Stimulated activated CD4-positive, alpha-beta T cell treated with anti-CD3 and anti-CD28 coated beads, Interleukin-1b, Interleukin-23, amount 100 ng/mL, for 48 hours (primary cell): ENCODE measurements at regions not wholly inside any gene's neighbourhood (a gene's known extent, or its start where the extent isn't known, plus 50 kb on each side); places are given as distances from the start of the nearest gene placed in this dataset.

Experiments used
- DNase-seq: peaks from one replicate; pipeline ENCODE4 v3.0.0-alpha.2; 2020

DNA sequence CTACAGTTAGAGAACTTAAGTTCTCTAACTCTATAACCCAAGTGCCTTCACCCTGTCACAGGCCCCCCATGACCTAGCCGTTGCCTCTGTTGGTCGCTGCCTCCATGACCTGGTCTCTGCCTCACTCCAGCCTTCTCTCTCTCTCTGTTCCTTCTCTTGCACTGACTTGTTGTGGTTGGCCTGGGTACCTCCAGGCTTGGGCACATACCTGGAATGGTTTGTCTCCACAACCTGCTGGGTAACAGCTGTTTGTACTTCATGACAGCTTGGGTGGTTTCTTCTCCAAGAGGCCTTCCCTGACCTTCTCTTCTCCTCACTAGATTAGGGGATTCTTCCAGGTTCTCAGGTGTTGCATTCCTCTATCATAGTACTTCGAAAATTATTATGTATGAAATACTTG is 371.6 kb upstream of the USP24 start:
- DNase-seq, result no peak

DNA sequence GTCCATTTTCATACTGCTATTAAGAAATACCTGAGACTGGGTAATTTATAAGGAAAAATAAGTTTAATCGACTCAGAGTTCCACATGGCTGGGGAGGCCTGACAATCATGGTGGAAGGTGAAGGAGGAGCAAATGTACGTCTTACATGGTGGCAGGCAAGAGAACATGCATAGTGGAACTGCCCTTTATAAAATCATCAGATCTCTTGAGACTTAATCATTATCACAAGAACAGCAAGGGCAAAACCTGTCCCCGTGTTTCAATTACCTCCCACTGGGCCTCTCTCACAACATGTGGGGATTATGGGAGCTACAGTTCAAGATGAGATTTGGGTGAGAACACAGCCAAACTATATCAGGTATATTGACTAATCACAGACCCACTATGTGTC is 370.2 kb upstream of the USP24 start:
- no peak for DNase-seq

DNA sequence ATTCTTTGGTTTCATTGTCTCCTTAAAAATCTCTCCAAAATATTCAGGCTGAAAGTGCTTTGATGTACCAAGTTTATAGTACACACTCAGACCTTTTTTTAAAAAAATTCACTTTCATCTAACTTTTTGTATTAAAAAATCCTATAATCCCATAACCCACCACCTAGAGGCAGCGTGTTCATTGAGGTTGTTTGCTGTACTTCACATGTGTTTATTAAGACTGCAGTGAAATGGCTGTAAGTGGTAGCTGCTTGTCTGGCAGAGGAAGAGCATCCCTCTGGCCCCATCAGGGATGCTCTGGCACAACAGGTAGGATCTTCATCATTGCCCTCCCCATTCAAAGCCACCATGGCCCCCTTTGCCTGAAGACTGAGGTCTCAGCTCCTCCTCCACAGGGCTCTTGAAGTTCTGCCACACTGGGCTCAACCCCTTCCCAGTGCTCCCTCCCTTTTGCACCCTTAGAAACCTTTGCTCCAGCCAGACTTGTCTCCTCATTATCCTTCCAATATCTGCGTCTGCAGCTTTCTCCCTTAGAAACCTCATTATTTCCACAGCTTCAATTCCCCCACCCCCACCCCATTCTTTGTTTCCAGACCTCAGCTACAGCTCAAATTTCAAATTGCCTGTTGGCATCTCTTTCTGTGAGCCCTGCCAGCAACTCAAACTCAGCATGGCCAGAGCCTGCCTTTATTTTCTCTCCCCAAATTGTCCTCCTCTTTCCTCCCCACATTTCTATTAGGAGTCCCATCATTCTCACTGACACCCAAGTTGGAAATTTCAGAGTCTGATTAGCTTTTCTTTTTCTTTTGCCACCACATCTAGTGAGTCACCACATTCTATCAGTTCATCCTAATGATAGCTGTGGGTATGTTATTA is 369.6 kb upstream of the USP24 start:
- DNase-seq, result no peak

DNA sequence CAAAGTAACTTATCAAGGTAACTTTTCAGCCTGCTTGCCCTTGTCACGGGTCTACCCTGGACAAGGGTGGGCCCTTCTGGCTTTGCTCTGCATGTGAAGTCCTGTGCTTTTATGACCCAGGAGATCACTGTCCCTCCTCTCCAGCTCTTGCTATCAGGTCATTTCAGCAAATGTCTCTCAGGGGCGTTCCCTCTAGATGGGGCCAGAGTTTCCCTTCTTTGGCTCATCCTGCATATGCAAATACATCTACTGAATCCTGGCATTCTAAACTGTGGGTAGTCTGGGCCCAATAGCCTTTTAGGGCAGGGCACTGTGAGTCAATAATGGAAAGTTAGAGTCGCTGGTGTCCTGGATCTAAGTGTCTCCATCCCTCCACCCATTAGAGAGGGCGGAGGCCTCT is 366.9 kb upstream of the USP24 start:
- no peak for DNase-seq

DNA sequence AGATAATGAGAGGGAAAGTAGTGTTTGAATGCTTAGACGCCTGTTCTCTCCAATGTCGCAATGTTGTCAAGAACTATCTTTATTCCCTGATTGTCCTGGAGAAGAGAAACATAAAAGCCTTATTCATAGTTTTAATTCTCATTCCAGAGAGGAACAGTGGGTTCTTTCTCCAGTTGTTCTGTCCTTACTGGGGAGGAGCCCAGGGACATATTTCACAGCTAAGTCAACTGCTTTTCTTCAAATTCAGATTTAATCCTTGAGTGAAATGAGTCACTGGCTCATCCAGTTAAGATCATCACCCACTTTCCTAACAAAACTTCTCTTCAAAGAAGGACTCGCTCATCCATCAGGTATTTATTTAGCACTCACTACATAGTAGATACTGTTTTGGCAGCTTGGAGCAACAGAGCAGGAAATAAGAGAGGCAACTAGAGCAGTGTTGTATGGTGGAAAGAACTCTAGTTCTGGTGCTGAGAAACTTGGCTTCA is 365.7 kb upstream of the USP24 start:
- DNase-seq, result no peak

DNA sequence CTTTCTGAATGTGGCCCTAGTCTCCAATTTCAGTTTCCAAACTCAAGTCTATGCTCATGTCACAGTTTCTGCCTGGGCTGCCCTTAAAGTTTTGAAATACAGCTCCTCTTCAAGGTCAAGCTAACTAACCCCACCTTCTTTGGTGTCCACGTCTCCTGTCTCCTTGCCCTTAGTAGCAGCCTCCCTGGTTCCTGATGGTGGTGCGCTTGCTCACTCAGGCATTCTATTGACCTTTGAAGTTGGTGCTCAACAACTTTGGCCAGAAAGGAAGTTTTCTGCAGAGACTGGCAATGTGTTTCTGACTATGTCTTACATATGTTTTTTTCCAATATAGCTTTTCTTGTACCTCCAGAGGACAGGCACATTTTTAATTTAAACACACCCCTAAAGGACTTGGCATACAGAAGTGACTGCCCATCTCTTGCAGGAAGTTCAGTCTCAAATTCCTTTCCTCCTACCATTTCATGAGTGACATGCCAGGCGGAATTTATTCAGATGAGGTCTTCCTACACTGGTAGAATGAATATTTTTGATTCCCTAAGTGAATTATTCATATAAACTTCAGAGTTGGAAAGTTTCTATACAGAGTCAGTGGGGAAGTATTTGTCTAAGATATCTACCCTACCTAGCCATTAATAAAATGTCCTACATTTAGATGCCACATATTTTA is 364.3 kb upstream of the USP24 start:
- DNase-seq, result no peak

DNA sequence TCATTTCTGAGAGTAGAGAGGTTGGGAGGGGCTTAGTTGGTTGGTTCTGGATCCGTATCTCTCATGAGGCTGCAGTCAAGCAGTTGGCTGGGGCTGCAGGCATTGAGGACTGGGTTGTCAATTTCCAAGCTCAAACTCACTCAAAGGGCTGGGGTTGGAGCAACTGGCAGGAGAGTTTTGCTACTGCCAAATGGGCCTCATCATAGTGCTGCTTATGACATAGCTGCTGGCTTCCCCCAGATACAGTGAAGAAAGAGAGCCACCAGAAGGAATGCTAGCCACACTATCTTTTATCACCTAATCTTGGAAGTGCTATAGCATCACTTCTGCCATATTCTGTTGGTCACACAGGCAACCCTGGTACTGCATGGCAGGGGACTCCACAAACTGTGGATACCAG is 363.5 kb upstream of the USP24 start:
- DNase-seq, result no peak

DNA sequence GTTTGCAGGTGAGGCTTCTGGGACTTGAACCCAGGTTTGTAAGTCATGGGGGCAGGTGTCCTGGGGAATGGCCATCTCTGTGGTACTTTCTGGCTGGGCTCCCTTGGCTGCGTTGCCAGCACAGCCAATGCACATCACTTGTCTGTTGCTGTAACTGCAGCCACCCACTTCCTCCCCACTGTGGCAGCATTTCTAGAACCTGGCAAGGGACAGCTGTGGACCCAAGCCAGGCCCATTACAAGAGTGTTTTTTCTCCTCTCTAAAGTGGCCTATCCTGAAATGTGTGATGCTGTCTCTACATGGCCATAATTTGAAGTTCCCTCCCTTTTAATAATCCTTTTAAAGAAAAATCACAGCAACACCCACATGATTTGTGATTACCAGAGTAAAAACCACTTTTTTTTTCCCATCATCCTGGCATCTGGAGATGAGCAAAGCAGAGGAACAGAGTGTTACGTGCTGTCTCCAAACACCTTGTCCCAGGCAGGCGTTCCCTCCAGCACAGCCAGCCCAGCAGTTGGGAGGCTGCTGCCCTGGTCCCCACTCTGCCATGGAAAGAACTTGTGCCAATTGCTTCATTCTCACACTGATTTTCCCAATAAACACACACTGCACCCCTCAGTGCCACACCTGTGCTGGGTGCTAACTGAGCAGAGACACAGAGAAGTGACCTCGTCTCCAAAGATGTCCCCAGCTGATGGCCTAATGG is 360.6 kb upstream of the USP24 start:
- DNase-seq, result no peak

DNA sequence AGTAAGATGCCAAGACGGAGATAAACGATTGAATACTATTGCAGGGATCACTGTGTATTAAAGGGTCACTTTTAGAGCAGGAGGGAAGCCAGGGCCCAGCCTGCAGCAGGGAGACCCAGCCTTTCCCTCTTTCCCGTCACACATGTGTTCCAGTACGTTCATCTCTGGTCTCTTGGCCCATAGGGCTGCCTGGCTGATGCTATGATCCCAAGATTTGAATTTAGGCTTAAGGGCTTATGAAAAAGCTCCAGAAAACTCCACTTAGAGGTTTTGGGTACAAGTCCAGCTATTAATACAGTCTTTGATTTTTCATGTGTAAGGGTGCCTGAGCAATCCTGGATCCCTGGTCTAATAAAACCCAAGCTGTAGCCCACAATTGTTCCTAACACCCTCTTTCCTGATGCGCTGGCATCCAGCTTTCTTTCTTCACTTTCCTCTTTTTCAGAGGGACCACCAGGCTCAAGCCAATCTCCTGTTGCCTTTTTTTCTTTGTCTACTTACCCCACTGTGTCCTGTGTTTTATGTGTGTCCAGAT is 359.6 kb upstream of the USP24 start:
- no peak for DNase-seq

DNA sequence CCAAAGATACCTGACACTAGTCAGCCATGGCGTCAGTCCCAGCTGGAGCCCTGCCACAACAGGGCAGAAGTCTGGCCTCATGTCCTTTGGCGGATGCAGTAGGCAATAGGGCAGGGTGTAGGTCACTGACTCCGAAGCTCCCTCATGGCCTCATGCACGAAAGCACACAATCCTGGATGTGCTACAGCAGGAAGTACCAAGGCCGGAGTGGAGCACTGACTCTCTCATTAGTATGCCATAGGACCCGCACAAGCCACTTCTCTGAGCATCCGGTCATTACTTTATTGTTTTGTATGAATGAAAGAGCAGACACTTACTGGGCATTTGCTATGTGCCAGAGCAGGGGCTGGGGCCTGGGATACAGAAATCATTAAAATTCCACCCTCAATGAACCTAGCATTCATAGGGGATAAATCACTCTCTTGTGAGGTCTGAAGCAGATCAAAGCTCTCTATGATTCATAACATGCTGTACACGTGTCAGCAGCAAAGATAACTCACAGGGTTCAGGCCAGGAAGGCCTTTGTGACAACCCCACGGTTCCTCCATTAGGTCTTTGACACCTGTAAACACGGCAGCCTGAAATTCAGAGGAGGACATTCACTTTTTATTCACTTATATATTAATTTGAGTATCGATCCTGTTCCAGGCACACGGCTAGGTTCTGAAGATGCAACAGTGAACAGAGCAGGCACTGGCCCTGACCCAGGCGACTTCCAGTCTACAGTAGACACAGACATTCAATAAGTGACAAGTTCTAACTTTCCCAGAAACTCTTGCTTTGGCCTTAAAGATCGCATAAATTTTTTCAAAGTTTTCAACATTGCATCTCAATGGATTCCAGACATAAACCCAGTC is 357.9 kb upstream of the USP24 start:
- DNase-seq, result no peak

DNA sequence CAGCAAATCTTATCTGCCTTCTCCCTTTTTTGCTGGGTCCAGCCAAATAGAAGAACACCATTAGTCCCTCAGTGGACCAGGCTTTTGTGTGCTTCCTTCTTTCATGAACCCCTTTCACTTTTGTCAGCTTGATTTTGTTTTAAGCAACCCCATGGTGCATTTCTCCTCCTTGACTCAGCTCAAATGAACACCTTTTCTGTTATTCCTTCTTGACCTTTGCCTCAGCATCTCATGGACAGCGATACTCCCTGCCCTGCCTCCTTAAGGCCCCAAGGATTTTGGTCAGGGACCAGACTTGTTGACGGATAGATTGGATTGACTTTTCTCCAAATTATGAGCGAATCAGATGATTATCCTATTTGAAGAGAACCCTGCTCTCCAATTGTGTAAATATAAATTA is 356.6 kb upstream of the USP24 start:
- DNase-seq, result no peak

DNA sequence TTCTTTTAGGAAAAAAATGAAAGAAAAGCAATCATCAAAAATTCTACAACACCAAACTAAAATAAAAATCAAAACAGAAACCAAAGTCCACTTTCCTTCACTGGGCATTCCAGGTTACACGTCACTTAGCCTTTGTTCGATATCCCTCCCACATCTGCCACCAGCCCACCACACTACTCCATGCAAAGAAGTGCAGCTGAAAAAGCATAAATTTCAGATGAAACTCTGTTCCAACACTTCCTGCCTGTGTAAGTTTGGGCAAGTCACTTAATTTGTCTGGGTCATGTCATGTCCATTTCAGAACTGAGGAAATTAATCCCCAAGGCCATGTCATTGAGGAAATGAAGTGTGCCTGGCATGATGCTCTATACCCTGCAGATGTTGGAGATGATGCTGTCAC is 354.3 kb upstream of the USP24 start:
- no peak for DNase-seq

DNA sequence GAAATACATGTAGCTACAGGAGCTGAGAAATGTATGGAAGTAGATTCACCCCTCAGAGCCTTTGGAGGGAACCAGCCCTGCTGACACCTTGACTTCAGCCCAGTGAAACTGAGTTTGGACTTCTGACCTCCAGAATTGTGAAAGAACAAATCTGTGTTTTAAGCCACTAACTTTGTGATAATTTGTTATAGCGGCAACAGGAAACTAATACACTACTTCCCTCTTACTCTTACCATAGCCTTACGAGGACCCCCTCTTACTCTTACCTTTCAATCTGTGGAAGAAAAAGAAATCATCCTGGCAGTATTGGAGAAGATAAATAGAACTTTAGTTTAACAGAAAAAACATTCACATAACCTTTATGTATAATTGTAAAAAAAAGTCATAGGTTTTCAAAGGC is 353.6 kb upstream of the USP24 start:
- DNase-seq, result no peak

DNA sequence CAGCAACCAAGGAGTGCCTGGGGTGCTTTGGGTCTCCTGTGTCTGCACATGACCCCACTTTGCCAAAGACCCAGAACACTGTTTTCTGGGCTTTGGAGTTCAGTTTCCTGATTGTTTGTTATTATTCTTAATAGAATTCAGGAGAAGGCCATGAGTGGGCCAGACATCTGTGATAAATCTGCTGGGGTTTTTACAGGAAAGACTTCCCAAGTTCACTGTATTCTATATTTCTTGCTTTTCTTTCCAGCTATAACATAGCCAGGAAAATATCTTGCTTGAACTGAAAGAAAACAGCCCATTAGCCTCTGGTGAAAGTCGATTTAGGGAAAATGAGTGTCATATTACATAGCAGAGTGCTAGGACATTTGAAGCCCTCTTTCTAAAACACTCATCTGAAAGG is 345.1 kb upstream of the USP24 start:
- no peak for DNase-seq

DNA sequence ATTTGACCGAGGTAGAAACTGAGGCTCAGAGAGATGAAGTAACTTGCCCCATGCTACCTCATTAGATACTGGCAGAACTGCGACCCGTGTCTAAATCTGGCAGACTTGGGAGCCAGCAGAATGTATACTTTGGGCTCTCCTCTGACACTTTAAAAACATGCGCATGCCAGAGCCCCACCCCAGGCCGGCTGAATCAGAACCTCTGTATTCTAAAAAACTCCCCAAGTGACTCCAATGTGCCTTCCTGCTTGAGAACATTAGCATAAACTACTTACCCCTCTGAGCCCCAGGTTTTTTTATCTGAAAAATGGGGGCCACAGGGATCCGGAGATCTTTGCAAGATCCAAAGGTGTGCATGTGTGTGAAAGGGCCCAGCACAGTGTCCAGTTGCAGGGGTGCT is 344.7 kb upstream of the USP24 start:
- DNase-seq, result no peak

DNA sequence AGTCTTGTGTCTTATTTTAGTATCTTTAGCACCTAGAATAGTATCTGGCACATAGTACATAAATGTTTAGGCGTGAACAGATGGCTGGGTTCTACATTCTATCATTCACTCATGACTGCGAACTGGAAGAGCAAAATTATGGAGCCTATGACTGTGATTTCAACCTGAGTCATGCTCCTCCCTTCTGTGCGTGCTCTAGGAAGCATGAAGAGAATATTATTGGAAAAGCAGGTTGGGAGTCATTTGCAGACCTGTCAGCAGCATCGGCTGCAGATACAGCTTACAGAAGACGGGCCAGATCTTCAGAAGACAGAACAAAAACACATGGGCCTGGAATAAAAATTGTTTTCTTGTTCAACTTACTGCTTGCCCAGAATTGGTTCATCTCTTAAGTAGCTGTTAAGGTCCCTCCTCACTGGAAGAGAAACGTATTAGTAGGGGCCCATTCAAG is 344.0 kb upstream of the USP24 start:
- no peak for DNase-seq

DNA sequence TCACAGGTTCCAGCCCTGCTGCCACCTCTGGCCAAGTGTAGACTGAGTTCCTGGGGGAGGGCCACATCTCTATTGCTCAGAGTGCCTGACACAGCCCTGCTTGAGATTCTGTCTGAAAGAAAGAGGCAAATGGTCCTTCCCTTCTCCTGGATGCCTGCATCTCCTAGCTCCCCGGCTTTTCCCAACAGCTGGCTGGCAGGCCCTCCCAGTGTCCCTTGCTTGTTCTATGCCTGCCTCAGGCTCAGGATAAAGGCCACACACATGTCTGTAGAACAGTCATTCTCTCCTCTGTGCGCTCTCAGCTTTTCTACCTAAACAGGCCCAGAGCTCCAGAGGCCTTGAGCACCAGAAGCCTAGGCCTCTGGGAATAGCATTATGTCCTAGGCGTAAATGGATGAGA is 343.4 kb upstream of the USP24 start:
- no peak for DNase-seq

DNA sequence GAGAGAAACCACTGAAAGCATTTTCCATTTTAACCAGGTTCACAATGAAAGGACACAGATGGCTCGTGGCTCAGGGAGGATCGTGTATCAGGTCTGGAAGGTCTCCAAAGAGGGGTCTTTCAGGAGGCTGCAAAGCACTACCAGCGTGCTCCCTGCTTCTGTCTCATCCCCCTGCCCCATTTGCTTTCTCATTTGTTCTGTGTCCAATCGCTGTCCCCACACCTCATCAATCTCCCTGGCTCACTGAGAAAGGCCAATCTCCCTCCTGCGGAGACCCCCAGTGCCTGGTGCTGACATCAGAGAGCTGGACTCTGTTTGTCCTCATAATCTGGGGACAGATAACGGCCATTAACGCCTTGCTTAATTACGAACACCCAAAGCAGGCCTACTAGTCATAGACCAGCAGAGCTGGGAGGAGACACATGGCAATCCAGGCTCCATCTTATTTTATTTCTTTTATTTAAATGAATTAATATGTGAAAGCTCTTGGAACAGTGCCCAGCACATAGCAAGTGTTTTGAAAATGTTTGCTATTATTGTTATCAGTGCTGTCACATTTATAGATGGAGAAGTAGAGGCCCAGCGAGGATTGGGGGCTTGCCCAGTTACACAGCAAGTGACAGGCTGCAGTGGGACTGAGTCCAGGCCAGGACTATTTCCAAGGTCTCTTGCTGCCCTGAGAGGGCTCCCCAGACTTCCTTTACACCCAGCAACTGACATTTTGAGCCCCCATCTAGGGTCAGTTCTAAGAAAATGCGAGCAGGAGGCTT is 341.0 kb upstream of the USP24 start:
- no peak for DNase-seq

DNA sequence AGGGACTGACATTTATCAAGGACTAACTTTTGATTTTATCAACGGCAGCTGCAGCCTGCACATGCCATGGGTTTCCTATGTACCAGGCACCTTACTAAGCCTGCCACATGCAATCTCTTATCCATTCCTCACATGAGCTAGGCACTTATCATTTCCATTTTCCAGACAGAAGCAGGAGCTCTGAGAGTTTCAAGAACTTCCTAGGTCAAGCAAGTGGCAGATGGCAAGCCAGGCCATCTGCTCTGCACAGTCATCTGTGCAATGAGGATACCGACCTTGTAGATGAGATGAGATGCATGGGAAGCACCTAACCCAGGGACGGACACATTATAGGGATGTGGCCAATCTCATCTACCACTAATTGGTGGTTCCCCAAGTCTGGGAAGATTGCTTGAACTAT is 339.4 kb upstream of the USP24 start:
- DNase-seq, result no peak

DNA sequence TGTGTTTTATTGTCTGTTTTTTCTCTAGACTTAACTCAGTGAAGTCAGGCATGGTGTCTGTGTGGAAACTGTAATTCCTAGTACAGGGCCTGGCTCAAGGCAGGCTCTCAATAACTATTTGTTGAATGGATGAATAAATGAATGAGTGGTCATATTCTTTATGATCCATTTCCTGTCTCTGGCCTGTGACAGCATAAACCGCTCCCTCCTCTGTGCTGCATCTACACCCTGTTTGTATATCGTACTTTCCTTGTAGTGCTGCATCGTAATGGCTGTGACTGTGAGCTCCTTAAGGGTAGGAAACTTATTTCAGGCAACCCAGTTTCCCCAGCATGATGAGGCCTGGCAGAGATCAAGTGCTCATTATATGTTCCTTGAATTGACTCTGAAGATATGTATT is 337.5 kb upstream of the USP24 start:
- no peak for DNase-seq

DNA sequence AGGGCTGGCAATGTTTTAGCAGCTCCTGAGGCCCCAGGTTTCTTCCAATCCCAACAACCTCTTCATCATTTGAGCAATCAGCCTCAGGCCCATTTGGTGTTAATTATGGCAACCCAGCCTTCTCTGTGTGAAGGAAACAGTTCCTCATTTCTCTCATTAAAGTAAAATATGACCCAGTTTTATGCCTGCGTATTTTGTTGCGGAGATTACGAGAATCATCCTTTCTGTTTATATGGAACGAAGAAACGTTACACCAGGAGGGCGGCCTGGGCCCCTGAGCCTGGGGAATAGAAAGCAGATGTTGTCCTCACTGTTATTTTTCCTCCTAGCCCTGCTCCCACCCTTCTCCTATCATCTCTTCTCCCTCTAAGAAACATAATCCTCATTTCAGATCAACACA is 332.2 kb upstream of the USP24 start:
- no peak for DNase-seq

DNA sequence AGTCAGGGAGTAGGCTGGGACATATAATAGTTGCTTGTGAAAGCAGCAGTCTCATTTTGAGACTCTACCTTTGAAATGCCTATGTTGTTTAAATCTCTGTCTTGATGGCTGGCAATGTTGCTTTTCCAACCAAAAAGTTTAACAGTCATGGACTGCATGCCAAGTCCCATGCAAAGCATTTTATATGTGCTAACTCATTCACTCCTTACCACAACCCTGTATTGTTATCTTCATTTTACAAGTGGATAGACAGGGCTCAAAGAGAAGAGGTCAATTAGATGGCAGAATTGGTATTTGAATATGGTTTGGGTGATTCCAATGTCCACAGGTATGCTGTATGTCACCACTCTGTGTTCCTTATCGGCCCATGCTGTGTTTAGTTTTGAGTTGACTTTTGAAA is 331.4 kb upstream of the USP24 start:
- no peak for DNase-seq
